H9 (cell line): ENCODE measurements at regions not wholly inside any gene's neighbourhood (a gene's known extent, or its start where the extent isn't known, plus 50 kb on each side); places are given as distances from the start of the nearest gene placed in this dataset.

Experiments
- DNase-seq: peaks from one replicate; pipeline ENCODE4 v3.0.0-alpha.2; 2017
- H2AFZ ChIP-seq: one replicate; pipeline ENCODE4 v1.6.1; 2013; ENCODE audit warnings: mild to moderate bottlenecking, low read length, control low read depth, moderate library complexity
- H2AK5ac ChIP-seq: 2 replicates; pipeline ENCODE4 v1.6.1; 2013; ENCODE audit warnings: low read length, control low read depth, mixed read lengths; ENCODE audit not compliant: insufficient read length
- H2BK120ac ChIP-seq: one replicate; pipeline ENCODE4 v1.6.1; 2013; ENCODE audit warnings: low read depth, mild to moderate bottlenecking, low read length, control low read depth, inconsistent platforms; ENCODE audit not compliant: poor library complexity, severe bottlenecking
- H2BK12ac ChIP-seq: 2 replicates; pipeline ENCODE4 v1.6.1; 2013; ENCODE audit warnings: low read length, control low read depth, mixed read lengths, low read depth; ENCODE audit not compliant: insufficient read length
- H2BK15ac ChIP-seq: 2 replicates; pipeline ENCODE4 v1.6.1; 2013; ENCODE audit warnings: low read depth, low read length, control low read depth
- H2BK20ac ChIP-seq: one replicate; pipeline ENCODE4 v1.6.1; 2013; ENCODE audit warnings: low read depth, mild to moderate bottlenecking, low read length, control low read depth, inconsistent platforms; ENCODE audit not compliant: poor library complexity, severe bottlenecking
- H2BK5ac ChIP-seq: 2 replicates; pipeline ENCODE4 v1.6.1; 2013; ENCODE audit warnings: low read length, control low read depth, mixed read lengths; ENCODE audit not compliant: insufficient read length
- H3K14ac ChIP-seq: 2 replicates; pipeline ENCODE4 v1.6.1; 2013; ENCODE audit warnings: low read length, control low read depth; ENCODE audit not compliant: insufficient read depth
- H3K18ac ChIP-seq: 2 replicates; pipeline ENCODE4 v1.6.1; 2013; ENCODE audit warnings: low read depth, mild to moderate bottlenecking, mixed read lengths, low read length, control low read depth; ENCODE audit not compliant: insufficient read length
- H3K23ac ChIP-seq: 2 replicates; pipeline ENCODE4 v1.6.1; 2013; ENCODE audit warnings: low read length, control low read depth, mixed read lengths, low read depth; ENCODE audit not compliant: insufficient read length
- H3K23me2 ChIP-seq: 2 replicates; pipeline ENCODE4 v1.6.1; 2013; ENCODE audit warnings: low read depth, mild to moderate bottlenecking, mixed read lengths, low read length, control low read depth; ENCODE audit not compliant: insufficient read length, poor library complexity, severe bottlenecking
- H3K27ac ChIP-seq: 2 replicates; pipeline ENCODE4 v1.5.1; 2013; ENCODE audit warnings: low read length, control low read depth, mixed read lengths, low read depth; ENCODE audit not compliant: insufficient read length
- H3K27me3 ChIP-seq: 2 replicates; pipeline ENCODE4 v1.6.1; 2013; ENCODE audit warnings: low read length, control low read depth, inconsistent platforms; ENCODE audit not compliant: insufficient read depth
- H3K4ac ChIP-seq: 2 replicates; pipeline ENCODE4 v1.6.1; 2013; ENCODE audit warnings: low read depth, mild to moderate bottlenecking, control low read depth, inconsistent platforms, low read length, moderate library complexity
- H3K4me1 ChIP-seq: 2 replicates; pipeline ENCODE4 v1.6.1; 2013; ENCODE audit warnings: low read length, control low read depth, inconsistent platforms; ENCODE audit not compliant: insufficient read depth
- H3K4me2 ChIP-seq: 2 replicates; pipeline ENCODE4 v1.6.1; 2013; ENCODE audit warnings: low read length, control low read depth, mixed read lengths; ENCODE audit not compliant: insufficient read length, insufficient read depth
- H3K56ac ChIP-seq: 2 replicates; pipeline ENCODE4 v1.6.1; 2013; ENCODE audit warnings: low read depth, mild to moderate bottlenecking, mixed read lengths, low read length, control low read depth; ENCODE audit not compliant: insufficient read length
- H3K79me1 ChIP-seq: 2 replicates; pipeline ENCODE4 v1.6.1; 2013; ENCODE audit warnings: low read depth, mild to moderate bottlenecking, moderate library complexity, low read length, control low read depth, inconsistent platforms; ENCODE audit not compliant: insufficient read depth, poor library complexity, severe bottlenecking
- H3K79me2 ChIP-seq: 2 replicates; pipeline ENCODE4 v1.6.1; 2013; ENCODE audit warnings: low read length, control low read depth, inconsistent platforms; ENCODE audit not compliant: insufficient read depth
- H3K9ac ChIP-seq: 2 replicates; pipeline ENCODE4 v1.6.1; 2013; ENCODE audit warnings: low read length, control low read depth, mixed read lengths; ENCODE audit not compliant: insufficient read length; ENCODE audit errors: extremely low read depth
- H3K9me3 ChIP-seq: one replicate; pipeline ENCODE4 v1.6.1; 2013; ENCODE audit warnings: low read depth, low read length, inconsistent platforms; ENCODE audit not compliant: control insufficient read depth
- H3T11ph ChIP-seq: one replicate; pipeline ENCODE4 v1.6.1; 2013; ENCODE audit warnings: mild to moderate bottlenecking, low read length, control low read depth, inconsistent platforms
- H4K20me1 ChIP-seq: one replicate; pipeline ENCODE4 v1.6.1; 2013; ENCODE audit not compliant: control insufficient read depth, insufficient read length, insufficient read depth
- H4K5ac ChIP-seq: 2 replicates; pipeline ENCODE4 v1.6.1; 2013; ENCODE audit warnings: low read depth, mild to moderate bottlenecking, mixed read lengths, low read length, control low read depth; ENCODE audit not compliant: insufficient read length
- H4K8ac ChIP-seq: replicated peaks from 2 replicates; pipeline ENCODE4 v1.6.1; 2013; ENCODE audit warnings: low read length, control low read depth, mixed read lengths, low read depth; ENCODE audit not compliant: insufficient read length
- H4K91ac ChIP-seq: 2 replicates; pipeline ENCODE4 v1.6.1; 2013; ENCODE audit warnings: low read depth, mild to moderate bottlenecking, moderate library complexity, mixed read lengths, low read length, control low read depth; ENCODE audit not compliant: insufficient read length
- H3K27ac Mint-ChIP-seq, 3 experiments: 2 replicates in 2 of 3; 3 replicates in 1 of 3; pipeline ENCODE4 v1.8.0; 2020 to 2021; ENCODE audit warnings: mixed read lengths in 3 of 3, mild to moderate bottlenecking in 1 of 3, moderate library complexity in 1 of 3
- H3K27me3 Mint-ChIP-seq: 2 replicates; pipeline ENCODE4 v1.8.0; 2021; ENCODE audit warnings: low read depth, mild to moderate bottlenecking, moderate library complexity, mixed read lengths
- H3K36me3 Mint-ChIP-seq, 3 experiments: 2 replicates in 2 of 3; 3 replicates in 1 of 3; pipeline ENCODE4 v1.8.0; 2020 to 2021; ENCODE audit warnings: low read depth in 3 of 3, mixed read lengths in 3 of 3; ENCODE audit not compliant: insufficient read depth in 1 of 3
- H3K4me1 Mint-ChIP-seq, 2 experiments: 2 replicates each; pipeline ENCODE4 v1.8.0; 2020; ENCODE audit warnings: mixed read lengths in 2 of 2
- H3K4me3 Mint-ChIP-seq, 2 experiments: 2 replicates in 1 of 2; 3 replicates in 1 of 2; pipeline ENCODE4 v1.8.0; 2020 to 2021; ENCODE audit warnings: mild to moderate bottlenecking in 2 of 2, mixed read lengths in 2 of 2, moderate library complexity in 1 of 2
- H3K9me3 Mint-ChIP-seq, 2 experiments: 2 replicates in 1 of 2; 3 replicates in 1 of 2; pipeline ENCODE4 v1.8.0; 2020; ENCODE audit warnings: mild to moderate bottlenecking in 2 of 2, mixed read lengths in 2 of 2, moderate library complexity in 1 of 2
- CTCF ChIP-seq: fragments of 200-600 bp; sonication (generic); conservative IDR thresholded peaks from 3 replicates; pipeline ENCODE4 v1.8.0; 2021; ENCODE audit warnings: antibody characterized with exemption, mild to moderate bottlenecking
- WGBS: extraction: QIAGEN DNeasy Blood & Tissue Kit; methylation state at CpG from one replicate; pipeline ENCODE4 v1.1.7; 2013; ENCODE audit warnings: missing lambda C conversion rate, low lambda C conversion rate, mixed read lengths; ENCODE audit not compliant: insufficient read length; ENCODE audit errors: extremely low coverage; 5-methylcytosine and 5-hydroxymethylcytosine counted together

- no peak overlapping the region; the same call in 1 of the 2 replicates for H3K14ac ChIP-seq
- no peaks in the 10 kb centered on the region for H3K36me3 Mint-ChIP-seq
- DNase-seq, result no peak
Observed at GRCh38 chr1:22284906-22285548, 142.1 kb upstream of the WNT4 start.

More at GRCh38 chr1:22284906-22285548, 142.1 kb upstream of the WNT4 start:
- no peaks in the 10 kb centered on the region for H3K9me3 ChIP-seq
- H3K23ac ChIP-seq, result no peak overlapping the region
- H4K8ac ChIP-seq, result no peak overlapping the region
- H3K27me3 Mint-ChIP-seq, result peaks cover 5% of the 10 kb centered on the region
- no peak for TF ChIP-seq CTCF
- no peak overlapping the region for H2BK12ac ChIP-seq
- no peak overlapping the region for H3K4me2 ChIP-seq
- no peak overlapping the region for H4K91ac ChIP-seq
- no peak overlapping the region for H3T11ph ChIP-seq
- no peak overlapping the region for H3K56ac ChIP-seq
- no peaks in the 10 kb centered on the region for H3K27me3 ChIP-seq
- no CpG with 5 or more reads among the region's 15 CpGs for WGBS
- H3K79me2 ChIP-seq, result no peaks in the 10 kb centered on the region
- no peak overlapping the region for H2BK5ac ChIP-seq
- no peak overlapping the region for H4K5ac ChIP-seq
- H3K4me1 Mint-ChIP-seq, result peaks cover 4 to 14% of the 10 kb centered on the region in 2 experiments; a peak in 3 of 4 replicates
- H3K18ac ChIP-seq, result no peak overlapping the region
- H2BK120ac ChIP-seq, result no peak overlapping the region
- H3K9me3 Mint-ChIP-seq, result peaks cover 0 to 4% of the 10 kb centered on the region in 2 experiments; a peak in 3 of 5 replicates
- no peak overlapping the region for H2BK20ac ChIP-seq
- H3K27ac ChIP-seq, result no peak overlapping the region
- no peak overlapping the region for H3K4ac ChIP-seq
- no peak overlapping the region for H2AK5ac ChIP-seq
- H2AFZ ChIP-seq, result no peak overlapping the region
- H3K79me1 ChIP-seq, result no peaks in the 10 kb centered on the region
- no peak overlapping the region for H3K9ac ChIP-seq
- H3K4me3 Mint-ChIP-seq, result no peak overlapping the region
- H3K27ac Mint-ChIP-seq, result peak overlapping the region in 1 of 3 experiments; percentile 46; a peak in 1 of 7 replicates
- no peak overlapping the region for H2BK15ac ChIP-seq
- no peaks in the 10 kb centered on the region for H4K20me1 ChIP-seq
- H3K4me1 ChIP-seq, result no peaks in the 10 kb centered on the region
- H3K23me2 ChIP-seq, result no peaks in the 10 kb centered on the region
